ENCODE measurements at regions not wholly inside any gene's neighbourhood (a gene's known extent, or its start where the extent isn't known, plus 50 kb on each side); places are given as distances from the start of the nearest gene placed in this dataset.

- H3K4me1 Mint-ChIP-seq = no peaks in the 10 kb centered on the region
- no peak overlapping the region for H3K27ac Mint-ChIP-seq
- H3K27me3 Mint-ChIP-seq = no peaks in the 10 kb centered on the region
- DNase-seq (no peak), ATAC-seq (ENCODE audit: low read depth in 2 of 2) (no peak)
- H3K4me3 Mint-ChIP-seq = no peak overlapping the region
- peaks cover 0 to 1% of the 10 kb centered on the region in 2 donors for H3K36me3 Mint-ChIP-seq
- peaks cover 0 to 5% (median under 1%) of the 10 kb centered on the region in 7 donors for H3K9me3 Mint-ChIP-seq
Measured at GRCh38 chr6:92757925-92758324, 661.4 kb downstream of the EPHA7 start.

DNA sequence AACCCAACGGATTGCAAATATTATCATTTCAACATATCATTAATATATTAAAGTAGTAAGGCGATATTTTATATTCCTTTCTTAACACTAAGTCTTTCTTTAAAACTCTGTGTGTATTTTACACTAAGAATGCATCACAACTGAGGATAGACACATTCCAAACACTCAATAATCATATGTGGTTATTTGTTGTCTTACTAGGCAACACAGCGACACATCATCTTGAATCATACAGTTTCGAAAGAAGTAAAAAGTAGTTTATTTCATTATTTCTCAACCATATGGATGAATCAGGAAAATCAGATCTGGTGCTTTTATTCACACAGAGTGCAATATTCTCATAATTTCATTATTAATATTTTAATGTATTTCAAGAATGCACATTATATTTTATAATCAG is 662.4 kb downstream of the EPHA7 start:
- ATAC-seq (ENCODE audit: low read depth in 2 of 2) (no peak), DNase-seq (no peak)
- no peak overlapping the region for H3K27ac Mint-ChIP-seq
- no peaks in the 10 kb centered on the region for H3K27me3 Mint-ChIP-seq
- H3K4me3 Mint-ChIP-seq = no peak overlapping the region
- peaks cover 0 to 10% of the 10 kb centered on the region in 2 donors for H3K36me3 Mint-ChIP-seq
- peaks cover 6 to 15% (median 9%) of the 10 kb centered on the region in 7 donors for H3K9me3 Mint-ChIP-seq
- H3K4me1 Mint-ChIP-seq = no peaks in the 10 kb centered on the region

GRCh38 chr6:92753956-92754355 is 665.4 kb downstream of the EPHA7 start:
- Mint-ChIP-seq H3K27ac (no peak overlapping the region), H3K27me3 (no peaks in the 10 kb centered on the region), H3K4me1 (no peaks in the 10 kb centered on the region), H3K9me3 (peaks cover 3 to 28% (median 14%) of the 10 kb centered on the region in 7 donors), H3K4me3 (no peak overlapping the region), H3K36me3 (peaks cover 0 to 10% of the 10 kb centered on the region in 2 donors)
- no peak for ATAC-seq (ENCODE audit: low read depth in 2 of 2)
- DNase-seq = no peak

- Mint-ChIP-seq H3K36me3 (peaks cover 0 to 10% of the 10 kb centered on the region in 2 donors), H3K27ac (no peak overlapping the region), H3K9me3 (peaks cover 3 to 28% (median 14%) of the 10 kb centered on the region in 7 donors), H3K4me3 (no peak overlapping the region), H3K4me1 (no peaks in the 10 kb centered on the region), H3K27me3 (no peaks in the 10 kb centered on the region)
- no peak for ATAC-seq (ENCODE audit: low read depth in 2 of 2)
- DNase-seq = no peak
Measured at GRCh38 chr6:92752114-92752513, 667.2 kb downstream of the EPHA7 start.

DNA sequence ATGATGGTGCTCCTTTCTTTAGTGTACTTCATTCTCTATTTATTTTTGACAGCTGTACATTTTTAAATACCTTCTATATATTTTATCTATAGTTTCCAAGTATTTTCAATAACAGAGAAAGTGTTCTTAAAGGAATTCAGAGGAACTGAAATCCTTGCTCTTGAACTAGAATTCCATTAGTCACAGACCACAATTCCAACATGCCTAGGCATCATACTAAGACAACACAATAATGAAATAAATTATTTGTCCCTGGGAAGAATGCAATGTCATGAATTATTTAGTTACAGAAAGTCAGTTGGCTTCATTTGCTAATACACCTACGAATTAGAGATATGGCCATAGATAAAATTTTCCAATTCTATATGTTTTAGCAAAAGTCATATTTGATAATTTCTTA is 671.2 kb downstream of the EPHA7 start:
- Mint-ChIP-seq H3K9me3 (peaks cover 3 to 25% (median 17%) of the 10 kb centered on the region in 7 donors), H3K27me3 (no peaks in the 10 kb centered on the region)

GRCh38 chr6:92737983-92738382 is 681.4 kb downstream of the EPHA7 start:
- Mint-ChIP-seq H3K4me3 (no peak overlapping the region), H3K27ac (no peak overlapping the region), H3K9me3 (peaks cover 0 to 13% (median 4%) of the 10 kb centered on the region in 7 donors), H3K36me3 (no peaks in the 10 kb centered on the region), H3K27me3 (no peaks in the 10 kb centered on the region), H3K4me1 (no peaks in the 10 kb centered on the region)
- no peak for ATAC-seq (ENCODE audit: low read depth in 2 of 2)
- DNase-seq = no peak

More for the DNA sequence above, 671.2 kb downstream of the EPHA7 start:
- no peak overlapping the region for H3K4me3 Mint-ChIP-seq
- H3K36me3 Mint-ChIP-seq = peaks cover 0 to 10% of the 10 kb centered on the region in 2 donors
- H3K4me1 Mint-ChIP-seq = no peaks in the 10 kb centered on the region
- DNase-seq = no peak
- no peak for ATAC-seq (ENCODE audit: low read depth in 2 of 2)
- H3K27ac Mint-ChIP-seq = no peak overlapping the region

- Mint-ChIP-seq H3K27me3 (no peaks in the 10 kb centered on the region), H3K27ac (no peak overlapping the region), H3K36me3 (no peaks in the 10 kb centered on the region), H3K4me1 (no peaks in the 10 kb centered on the region), H3K4me3 (no peak overlapping the region), H3K9me3 (peaks cover 2 to 20% (median 4%) of the 10 kb centered on the region in 7 donors)
- peak in 1 of 2 donors; percentile 65 for ATAC-seq (ENCODE audit: low read depth in 2 of 2)
- no peak for DNase-seq
Measured at GRCh38 chr6:92723390-92723931, 695.9 kb downstream of the EPHA7 start.

- H3K36me3 Mint-ChIP-seq = no peaks in the 10 kb centered on the region
- no peak overlapping the region for H3K4me3 Mint-ChIP-seq
- no peak for ATAC-seq (ENCODE audit: low read depth in 2 of 2)
- no peaks in the 10 kb centered on the region for H3K4me1 Mint-ChIP-seq
- H3K27ac Mint-ChIP-seq = no peak overlapping the region
- no peaks in the 10 kb centered on the region for H3K27me3 Mint-ChIP-seq
- H3K9me3 Mint-ChIP-seq = peaks cover 3 to 20% (median 8%) of the 10 kb centered on the region in 7 donors
- DNase-seq = no peak
Measured at GRCh38 chr6:92719773-92720172, 699.6 kb downstream of the EPHA7 start.

DNA sequence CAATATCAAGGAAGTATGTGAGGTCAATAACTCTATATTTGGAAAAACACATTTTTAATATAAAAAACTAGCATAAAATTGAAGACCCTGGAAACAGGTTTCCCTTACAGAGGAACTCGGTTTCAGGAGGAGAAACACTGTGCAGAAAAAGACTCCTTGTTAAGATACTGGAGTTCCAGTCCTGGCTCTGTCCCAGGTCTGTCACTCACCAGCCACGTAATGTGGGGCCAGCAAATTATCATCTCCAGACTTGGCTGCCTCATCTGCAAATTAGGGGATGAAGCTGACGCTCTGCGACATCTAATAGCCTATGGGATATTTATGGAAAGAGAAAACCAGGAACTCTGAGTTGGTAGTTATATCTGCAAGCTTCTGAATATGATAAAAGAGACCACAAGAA is 702.7 kb downstream of the EPHA7 start:
- H3K4me1 Mint-ChIP-seq = no peaks in the 10 kb centered on the region
- no peak for DNase-seq
- H3K4me3 Mint-ChIP-seq = no peak overlapping the region
- no peaks in the 10 kb centered on the region for H3K27me3 Mint-ChIP-seq
- no peaks in the 10 kb centered on the region for H3K36me3 Mint-ChIP-seq
- H3K9me3 Mint-ChIP-seq = peaks cover 0 to 13% (median 4%) of the 10 kb centered on the region in 7 donors
- H3K27ac Mint-ChIP-seq = no peak overlapping the region
- ATAC-seq (ENCODE audit: low read depth in 2 of 2) = no peak

DNA sequence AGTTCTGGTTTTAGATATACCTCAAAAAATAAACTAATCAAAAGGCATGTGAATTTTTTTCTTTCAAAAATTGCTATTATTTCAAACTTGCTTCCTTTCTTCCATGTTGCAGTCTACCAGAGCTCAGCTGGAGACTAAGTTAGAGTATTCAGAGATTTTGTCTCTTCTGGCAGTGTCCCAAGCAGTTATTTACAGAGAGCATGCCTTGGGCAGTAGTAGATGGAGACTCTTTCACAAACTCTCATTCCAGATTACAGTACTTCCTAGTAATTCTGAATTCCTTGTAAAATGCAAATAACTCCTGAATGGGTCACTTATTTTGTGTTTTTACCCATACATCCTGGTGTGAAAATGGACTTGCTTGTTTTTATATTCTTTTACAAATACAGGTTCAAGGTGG is 703.4 kb downstream of the EPHA7 start:
- ATAC-seq (ENCODE audit: low read depth in 2 of 2) (no peak), DNase-seq (no peak)
- no peak overlapping the region for H3K4me3 Mint-ChIP-seq
- H3K27me3 Mint-ChIP-seq = no peaks in the 10 kb centered on the region
- H3K9me3 Mint-ChIP-seq = peaks cover 0 to 13% (median 6%) of the 10 kb centered on the region in 7 donors
- no peak overlapping the region for H3K27ac Mint-ChIP-seq
- no peaks in the 10 kb centered on the region for H3K4me1 Mint-ChIP-seq
- H3K36me3 Mint-ChIP-seq = no peaks in the 10 kb centered on the region

DNA sequence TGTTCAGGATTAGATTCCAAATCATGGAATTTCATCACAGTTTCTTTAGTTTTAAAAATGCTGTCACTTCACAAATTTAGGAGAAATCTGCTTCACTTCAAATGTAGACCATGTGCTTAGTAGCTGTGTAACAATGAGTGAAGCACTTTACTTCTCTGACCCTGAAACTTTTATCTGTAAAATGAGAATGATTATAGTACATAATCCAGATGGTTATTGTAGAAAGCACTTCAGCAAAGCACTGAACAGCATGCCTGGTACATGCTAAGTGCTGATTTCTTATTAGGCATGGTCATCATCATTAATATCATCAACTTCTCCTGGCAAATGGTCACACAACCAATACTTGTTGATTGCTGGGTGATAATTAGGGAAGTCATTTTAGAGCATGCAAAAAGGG is 705.0 kb downstream of the EPHA7 start:
- ATAC-seq (ENCODE audit: low read depth in 2 of 2) (no peak), DNase-seq (no peak)
- Mint-ChIP-seq H3K36me3 (no peaks in the 10 kb centered on the region), H3K4me1 (no peaks in the 10 kb centered on the region), H3K9me3 (peaks cover 0 to 9% (median 0%) of the 10 kb centered on the region in 7 donors), H3K4me3 (no peak overlapping the region), H3K27me3 (no peaks in the 10 kb centered on the region), H3K27ac (no peak overlapping the region)

DNA sequence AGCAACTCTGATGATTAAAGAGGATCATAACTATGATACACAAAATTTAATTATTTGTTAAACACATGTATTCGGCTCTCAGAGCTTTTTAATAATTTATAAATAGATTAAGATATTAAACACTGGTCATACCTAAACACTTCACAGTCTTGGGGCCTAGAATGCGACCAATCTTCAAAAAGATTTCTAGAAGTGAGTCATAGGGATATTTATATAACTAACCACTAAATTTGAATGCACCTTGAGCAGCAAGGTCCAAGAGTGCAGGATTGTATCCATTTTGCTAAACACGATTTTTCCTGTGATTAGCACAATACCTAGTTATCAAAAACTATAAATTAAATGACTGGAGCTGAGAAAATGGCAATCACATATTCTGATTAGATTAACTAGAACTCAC is 709.3 kb downstream of the EPHA7 start:
- peaks cover 0 to 6% (median 1%) of the 10 kb centered on the region in 7 donors for H3K9me3 Mint-ChIP-seq
- H3K4me3 Mint-ChIP-seq = no peak overlapping the region
- H3K27ac Mint-ChIP-seq = no peak overlapping the region
- peaks cover 0 to 4% (median 0%) of the 10 kb centered on the region in 3 donors for H3K27me3 Mint-ChIP-seq
- H3K36me3 Mint-ChIP-seq = no peaks in the 10 kb centered on the region
- ATAC-seq (ENCODE audit: low read depth in 2 of 2) = no peak
- DNase-seq = no peak
- H3K4me1 Mint-ChIP-seq = no peaks in the 10 kb centered on the region

DNA sequence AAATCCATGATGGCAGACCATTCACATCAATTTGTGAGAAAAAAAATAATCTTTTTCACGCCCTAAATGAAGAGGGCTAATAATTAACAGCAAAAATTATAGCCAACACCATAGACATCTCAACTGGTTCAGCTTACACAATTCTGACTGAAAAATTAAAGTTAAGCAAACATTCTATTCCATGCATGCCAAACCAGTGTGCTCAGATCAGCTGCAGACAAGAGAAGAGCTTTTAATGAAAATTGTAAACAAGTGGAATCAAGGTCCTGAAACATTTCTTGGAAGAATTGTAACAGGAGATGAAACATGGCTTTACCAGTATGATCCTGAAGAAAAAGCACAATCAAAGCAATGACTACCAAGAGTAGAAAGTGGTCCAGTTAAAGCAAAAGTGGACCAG is 710.4 kb downstream of the EPHA7 start:
- Mint-ChIP-seq H3K36me3 (no peaks in the 10 kb centered on the region), H3K9me3 (peaks cover 0 to 6% (median 1%) of the 10 kb centered on the region in 7 donors), H3K27me3 (peaks cover 0 to 4% (median 0%) of the 10 kb centered on the region in 3 donors), H3K4me1 (no peaks in the 10 kb centered on the region), H3K27ac (no peak overlapping the region), H3K4me3 (no peak overlapping the region)
- DNase-seq (no peak), ATAC-seq (ENCODE audit: low read depth in 2 of 2) (no peak)

DNA sequence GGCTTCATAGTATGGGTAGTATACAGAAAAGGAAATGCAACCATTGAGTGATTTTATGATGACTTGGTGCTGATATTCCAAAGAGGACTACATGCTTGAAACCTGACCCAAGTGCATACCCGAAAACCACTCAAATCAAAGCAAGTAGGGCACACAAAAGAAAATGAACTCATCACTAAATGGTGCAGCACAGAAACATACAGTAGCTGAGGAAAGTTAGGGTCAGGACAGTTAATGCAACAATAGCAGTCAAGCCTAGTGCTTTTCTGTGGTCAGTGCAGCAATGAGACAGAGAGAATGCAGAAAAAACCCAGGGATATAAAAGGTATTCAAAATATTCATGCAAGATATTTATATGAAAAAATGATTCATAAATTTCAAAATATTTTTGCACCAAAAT is 711.1 kb downstream of the EPHA7 start:
- peaks cover 0 to 6% (median 1%) of the 10 kb centered on the region in 7 donors for H3K9me3 Mint-ChIP-seq
- no peak overlapping the region for H3K27ac Mint-ChIP-seq
- ATAC-seq (ENCODE audit: low read depth in 2 of 2) = no peak
- no peaks in the 10 kb centered on the region for H3K36me3 Mint-ChIP-seq
- H3K4me3 Mint-ChIP-seq = no peak overlapping the region
- DNase-seq = no peak
- H3K4me1 Mint-ChIP-seq = no peaks in the 10 kb centered on the region
- H3K27me3 Mint-ChIP-seq = peaks cover 0 to 4% (median 0%) of the 10 kb centered on the region in 3 donors

GRCh38 chr6:92706976-92707375 is 712.4 kb downstream of the EPHA7 start:
- no peak for DNase-seq
- no peak overlapping the region for H3K27ac Mint-ChIP-seq
- H3K27me3 Mint-ChIP-seq = peaks cover 0 to 4% (median 0%) of the 10 kb centered on the region in 3 donors
- no peak overlapping the region for H3K4me3 Mint-ChIP-seq
- no peaks in the 10 kb centered on the region for H3K36me3 Mint-ChIP-seq
- H3K9me3 Mint-ChIP-seq = peaks cover 0 to 6% (median 1%) of the 10 kb centered on the region in 7 donors
- no peaks in the 10 kb centered on the region for H3K4me1 Mint-ChIP-seq
- ATAC-seq (ENCODE audit: low read depth in 2 of 2) = no peak
